PC-3 (cell line): ENCODE measurements at regions not wholly inside any gene's neighbourhood (a gene's known extent, or its start where the extent isn't known, plus 50 kb on each side); places are given as distances from the start of the nearest gene placed in this dataset.

Source experiments
- CTCF ChIP-seq: fragments of 300-600 bp; sonication (generic); conservative IDR thresholded peaks from 2 replicates; pipeline ENCODE4 v1.5.1; 2017; ENCODE audit warnings: antibody characterized with exemption, low read depth, mild to moderate bottlenecking, low read length
- EZH2 ChIP-seq: fragments of 300-600 bp; sonication (generic); IDR thresholded peaks from one replicate; pipeline ENCODE4 v1.6.1; 2017; ENCODE audit warnings: antibody characterized with exemption, mild to moderate bottlenecking, low read length; ENCODE audit not compliant: unreplicated experiment
- EZH2phosphoT487 ChIP-seq: fragments of 300-600 bp; sonication (generic); IDR thresholded peaks from 2 replicates; pipeline ENCODE4 v1.6.1; 2018; ENCODE audit warnings: mild to moderate bottlenecking, antibody characterized with exemption, low read length, borderline replicate concordance

GRCh38 chr17:34110315-34110714 lies 144.8 kb upstream of the CCL2 start:
- no peak for TF ChIP-seq CTCF
- TF ChIP-seq EZH2, result no peak
- no peak for TF ChIP-seq EZH2phosphoT487
